Gastroesophageal sphincter (tissue), 4 donors: ENCODE measurements at regions not wholly inside any gene's neighbourhood (a gene's known extent, or its start where the extent isn't known, plus 50 kb on each side); places are given as distances from the start of the nearest gene placed in this dataset.
"Not testable (repeated sequence)": the region's sequence is repeated elsewhere in the genome, so short reads cannot be mapped to it uniquely, and the experiment has no call there.

ENCODE experiments used
- ATAC-seq: fragments of 150-250 bp; one replicate; pipeline ENCODE4 v1.9.1; 2016; ENCODE audit warnings: mild to moderate bottlenecking, moderate library complexity
- H3K27ac ChIP-seq, 4 donors: fragments of 200-600 bp; sonication (generic) in 3 of 4; 1 replicate in 3 of 4; 2 replicates in 1 of 4; pipeline ENCODE4 v1.5.1; 2016 to 2019
- H3K27me3 ChIP-seq: fragments of 200-600 bp; sonication (generic); one replicate; pipeline ENCODE4 v1.5.1; 2019
- H3K36me3 ChIP-seq, 2 donors: fragments of 200-600 bp; sonication (generic); one replicate each; pipeline ENCODE4 v1.5.1; 2019; ENCODE audit warnings: control low read depth in 1 of 2
- H3K4me1 ChIP-seq, 3 donors: fragments of 200-600 bp; sonication (generic); 1 replicate in 2 of 3; 2 replicates in 1 of 3; pipeline ENCODE4 v1.5.1; 2016 to 2019; ENCODE audit warnings: control low read depth in 2 of 3
- H3K4me3 ChIP-seq, 2 donors: fragments of 200-600 bp; sonication (generic); one replicate each; pipeline ENCODE4 v1.5.1; 2019; ENCODE audit warnings: mild to moderate bottlenecking in 1 of 2, moderate library complexity in 1 of 2
- H3K9me3 ChIP-seq, 3 donors: fragments of 200-600 bp; sonication (generic); one replicate each; pipeline ENCODE4 v1.5.1; 2017 to 2019; ENCODE audit warnings: control low read depth in 2 of 3
- CTCF ChIP-seq, 4 experiments: fragments of 200-600 bp in 2 of 4; fragments of 450-650 bp in 2 of 4; sonication (generic) in 1 of 4; IDR thresholded peaks; one replicate each; pipeline ENCODE4 v1.5.1; 2017 to 2019; ENCODE audit warnings: antibody characterized with exemption in 4 of 4, mild to moderate bottlenecking in 2 of 4, moderate library complexity in 2 of 4
- EP300 ChIP-seq: sonication (generic); formaldehyde crosslinking; IDR thresholded peaks from one replicate; pipeline ENCODE4 v1.6.1; 2017; ENCODE audit warnings: antibody characterized with exemption, mild to moderate bottlenecking
- POLR2A ChIP-seq, 2 donors: fragments of 450-650 bp; IDR thresholded peaks; one replicate each; pipeline ENCODE4 v1.6.1; 2017; ENCODE audit warnings: antibody characterized with exemption in 2 of 2, mild to moderate bottlenecking in 2 of 2, moderate library complexity in 1 of 2
- POLR2AphosphoS5 ChIP-seq: sonication (generic); formaldehyde crosslinking; IDR thresholded peaks from one replicate; pipeline ENCODE4 v1.6.1; 2017; ENCODE audit warnings: antibody characterized with exemption
- WGBS, 2 donors: methylation state at CpG; one replicate each; pipeline ENCODE4 v1.1.5; 2018; ENCODE audit warnings: low coverage in 1 of 2; 5-methylcytosine and 5-hydroxymethylcytosine counted together

DNA sequence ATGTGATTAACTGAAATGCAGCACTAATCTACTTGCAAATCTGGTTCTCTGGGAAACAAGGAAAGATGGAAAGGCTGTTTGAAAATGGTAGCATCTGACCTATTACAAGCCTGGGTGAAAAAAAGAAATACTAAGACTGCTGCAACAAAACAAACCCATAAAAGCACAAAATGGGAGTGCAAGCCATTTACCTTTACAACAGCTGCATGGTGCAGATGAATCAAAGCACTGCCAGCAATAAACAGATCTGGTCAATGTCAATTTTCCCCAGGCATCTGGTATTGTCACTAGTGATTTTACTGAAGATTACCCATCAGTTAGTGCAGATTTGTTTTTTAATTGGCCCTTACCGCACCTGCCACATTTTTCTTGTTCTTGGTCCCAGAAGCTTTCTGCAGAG lies 1341.7 kb downstream of the PLA2G4A start:
- Histone ChIP-seq H3K4me3 (no peak overlapping the region), H3K36me3 (no peaks in the 10 kb centered on the region), H3K4me1 (no peaks in the 10 kb centered on the region), H3K27ac (no peak overlapping the region), H3K27me3 (no peaks in the 10 kb centered on the region), H3K9me3 (no peaks in the 10 kb centered on the region)
- no peak for ATAC-seq
- 88 to 93% methylated on average over 1 of the region's 1 CpG for WGBS, 2 donors
- TF ChIP-seq POLR2A (IDR thresholded peaks at IDR 0.05) (no peak), EP300 (no peak)

DNA sequence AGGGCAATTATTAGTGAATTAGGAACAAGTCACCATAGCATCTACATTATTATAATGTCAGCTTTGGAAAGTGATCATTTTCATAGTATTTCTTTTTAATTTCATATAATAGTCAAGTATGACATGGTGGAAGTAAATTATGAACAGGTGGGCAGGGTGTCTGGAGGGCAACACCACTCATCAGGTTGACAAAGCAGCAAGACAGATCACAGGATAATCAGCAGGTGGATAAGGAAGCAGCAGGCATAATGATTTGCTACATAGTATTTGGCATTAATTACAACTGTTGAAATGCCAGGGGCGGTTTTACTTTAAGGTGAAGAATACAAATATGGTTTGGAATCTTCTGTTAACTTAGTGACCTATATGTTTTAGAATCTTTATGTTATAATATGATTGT lies 1342.2 kb downstream of the PLA2G4A start:
- H3K4me1 ChIP-seq: no peaks in the 10 kb centered on the region
- TF ChIP-seq POLR2A (IDR thresholded peaks at IDR 0.05) (no peak), POLR2AphosphoS5 (no peak), EP300 (no peak), CTCF (IDR thresholded peaks at IDR 0.05) (no peak)
- no peak overlapping the region for H3K27ac ChIP-seq
- H3K36me3 ChIP-seq: no peaks in the 10 kb centered on the region
- no peaks in the 10 kb centered on the region for H3K9me3 ChIP-seq
- no peak overlapping the region for H3K4me3 ChIP-seq
- H3K27me3 ChIP-seq: no peaks in the 10 kb centered on the region
- no peak for ATAC-seq
- WGBS, 2 donors: 82 to 100% methylated on average over 1 of the region's 1 CpG

DNA sequence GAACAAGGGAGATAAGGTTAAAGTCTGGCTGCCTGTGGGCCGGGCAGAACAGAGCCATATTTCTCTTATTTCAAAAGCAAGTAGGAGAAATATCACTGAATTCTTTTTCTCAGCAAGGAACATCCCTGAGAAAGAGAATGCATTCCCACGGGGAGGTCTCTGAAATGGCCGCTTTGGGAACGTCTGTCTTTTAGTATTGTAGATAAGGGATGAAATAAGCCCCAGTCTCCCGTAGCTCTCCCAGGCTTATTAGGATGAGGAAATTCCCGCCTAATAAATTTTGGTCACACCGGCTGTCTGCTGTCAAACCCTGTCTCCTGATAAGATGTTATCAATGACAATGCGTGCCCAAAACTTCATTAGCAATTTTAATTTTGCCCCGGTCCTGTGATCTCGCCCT lies 1353.3 kb downstream of the PLA2G4A start:
- H3K27ac ChIP-seq, H3K27me3 ChIP-seq, H3K4me1 ChIP-seq, H3K36me3 ChIP-seq, ATAC-seq, H3K4me3 ChIP-seq: not testable (repeated sequence)
- 83 to 94% methylated on average over 10 of the region's 10 CpGs for WGBS, 2 donors
- H3K9me3 ChIP-seq: peaks cover 0 to 10% (median 0%) of the 10 kb centered on the region in 3 donors

DNA sequence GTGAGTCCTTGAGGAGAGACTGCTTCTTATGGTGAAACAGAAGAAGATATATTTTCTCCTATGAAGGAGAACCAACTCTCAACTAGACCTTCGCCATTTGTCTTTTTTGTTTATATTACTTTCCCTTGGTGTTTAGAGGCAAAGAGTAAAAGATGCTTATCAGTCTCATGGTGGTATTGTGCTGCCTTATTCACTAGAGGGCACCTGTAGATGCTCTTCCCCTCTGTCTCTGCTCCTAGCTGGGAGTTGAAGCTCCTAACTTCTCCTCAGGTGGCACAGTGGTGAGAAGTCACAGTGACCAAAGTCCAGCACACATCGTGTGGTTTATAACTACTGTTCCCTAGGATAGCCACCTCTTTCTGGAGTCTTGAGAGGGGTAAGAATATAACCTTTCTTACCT lies 1359.6 kb downstream of the PLA2G4A start:
- no peaks in the 10 kb centered on the region for H3K27me3 ChIP-seq
- H3K27ac ChIP-seq: no peak overlapping the region
- no peak for ATAC-seq
- H3K4me3 ChIP-seq: no peak overlapping the region
- H3K4me1 ChIP-seq: no peaks in the 10 kb centered on the region
- 51% methylated on average over 2 of the region's 2 CpGs; no CpG with 5 or more reads in 1 of the 2 donors for WGBS, 2 donors
- H3K36me3 ChIP-seq: no peaks in the 10 kb centered on the region
- no peak for TF ChIP-seq EP300
- TF ChIP-seq POLR2A (IDR thresholded peaks at IDR 0.05): no peak
- no peak for TF ChIP-seq CTCF (IDR thresholded peaks at IDR 0.05)
- no peak for TF ChIP-seq POLR2AphosphoS5
- no peaks in the 10 kb centered on the region for H3K9me3 ChIP-seq

DNA sequence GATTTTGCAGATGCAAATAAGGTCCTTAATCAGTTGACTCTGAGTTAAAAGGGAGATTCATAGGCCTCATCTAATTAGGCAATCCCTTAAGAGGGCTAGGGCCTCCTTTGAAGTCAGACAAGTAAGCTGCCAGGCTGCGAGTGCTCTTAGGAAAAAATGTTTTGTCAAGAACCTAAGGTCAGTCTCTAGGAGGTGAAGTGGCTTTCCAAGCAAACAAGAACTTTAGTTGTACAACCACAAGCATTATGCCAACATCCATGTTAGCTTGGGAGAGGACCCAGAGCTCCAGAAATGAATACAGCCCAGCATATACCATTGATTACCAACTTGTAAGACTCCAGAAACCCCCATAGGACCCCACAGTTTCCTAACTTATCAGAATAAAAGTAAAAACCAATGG lies 1366.2 kb downstream of the PLA2G4A start:
- no peaks in the 10 kb centered on the region for H3K27me3 ChIP-seq
- peaks cover 0 to 8% (median 0%) of the 10 kb centered on the region in 3 donors for H3K9me3 ChIP-seq
- H3K36me3 ChIP-seq: no peaks in the 10 kb centered on the region
- TF ChIP-seq EP300: no peak
- no peak for TF ChIP-seq POLR2AphosphoS5
- no peak for TF ChIP-seq POLR2A (IDR thresholded peaks at IDR 0.05)
- TF ChIP-seq CTCF (IDR thresholded peaks at IDR 0.05): no peak
- H3K4me3 ChIP-seq: no peak overlapping the region
- no peak overlapping the region for H3K27ac ChIP-seq
- H3K4me1 ChIP-seq: no peaks in the 10 kb centered on the region
- WGBS, 2 donors: 82 to 100% methylated on average over 1 of the region's 1 CpG
- no peak for ATAC-seq

DNA sequence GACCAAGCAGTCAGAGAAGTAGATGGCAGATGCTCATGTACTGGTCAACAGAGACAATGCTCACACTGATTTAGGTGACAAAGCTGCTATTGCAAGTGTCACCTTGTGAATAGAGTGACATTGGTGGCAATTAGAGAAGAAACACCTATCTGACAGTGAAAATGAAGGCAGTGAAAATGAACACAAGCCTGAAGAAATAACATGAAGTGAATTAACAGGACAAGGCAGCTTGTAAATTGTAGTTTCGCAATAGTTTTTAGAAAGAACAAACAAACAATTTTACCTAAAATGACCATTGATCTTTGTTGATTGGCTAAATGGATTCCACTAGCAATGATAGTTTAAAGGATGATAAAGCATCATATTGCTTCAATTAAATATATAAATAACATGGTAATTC lies 1389.5 kb downstream of the PLA2G4A start:
- Histone ChIP-seq H3K4me1 (no peaks in the 10 kb centered on the region), H3K36me3 (no peaks in the 10 kb centered on the region), H3K4me3 (no peak overlapping the region), H3K27me3 (no peaks in the 10 kb centered on the region), H3K9me3 (no peaks in the 10 kb centered on the region), H3K27ac (no peak overlapping the region)
- 100% methylated on average over 1 of the region's 1 CpG for WGBS, 2 donors
- TF ChIP-seq EP300: no peak
- TF ChIP-seq POLR2A (IDR thresholded peaks at IDR 0.05): no peak
- TF ChIP-seq POLR2AphosphoS5: no peak
- no peak for TF ChIP-seq CTCF (IDR thresholded peaks at IDR 0.05)
- ATAC-seq: no peak
